Keratinocyte (primary cell): ENCODE measurements at regions not wholly inside any gene's neighbourhood (a gene's known extent, or its start where the extent isn't known, plus 50 kb on each side); places are given as distances from the start of the nearest gene placed in this dataset.

Experiments used
- EZH2 ChIP-seq: IDR thresholded peaks from one replicate; pipeline ENCODE4 v1.6.1; 2012; ENCODE audit warnings: inconsistent platforms, mild to moderate bottlenecking, low read length, moderate library complexity
- TF ChIP-seq, protein P1 (sequence below), 3 experiments: IDR thresholded peaks in 1 of 3; conservative IDR thresholded peaks in 1 of 3; optimal IDR thresholded peaks in 1 of 3; 2 replicates in 2 of 3; 3 replicates in 1 of 3; pipeline versions ENCODE3 to v1.5.1; 2011; ENCODE audit warnings: low read length in 3 of 3, mild to moderate bottlenecking in 3 of 3, moderate library complexity in 2 of 3, control low read depth in 1 of 3, inconsistent platforms in 1 of 3; ENCODE audit not compliant: insufficient read depth in 2 of 3; ENCODE audit errors: extremely low read depth in 1 of 3

DNA sequence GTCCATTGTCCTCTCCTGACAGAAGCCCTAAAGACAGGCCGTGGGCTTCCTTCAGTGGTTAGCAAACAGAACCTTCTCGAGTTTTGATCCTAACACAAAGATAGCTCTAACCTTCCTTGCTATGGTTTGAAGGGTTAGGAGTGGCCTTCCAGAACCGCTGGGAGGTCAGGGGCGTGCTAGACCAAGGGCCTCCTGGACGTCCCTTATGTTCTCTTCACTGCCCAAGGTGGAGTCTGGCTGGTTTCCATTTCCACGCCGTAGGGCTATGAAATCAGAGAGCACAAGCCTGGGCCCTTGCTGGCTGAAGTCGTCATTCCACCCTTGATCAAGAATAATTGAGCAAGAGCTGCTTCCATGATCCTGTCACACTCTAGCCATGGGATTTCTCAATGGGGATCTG, 475.1 kb downstream of the SHQ1 start:
- TF ChIP-seq, protein P1, sequence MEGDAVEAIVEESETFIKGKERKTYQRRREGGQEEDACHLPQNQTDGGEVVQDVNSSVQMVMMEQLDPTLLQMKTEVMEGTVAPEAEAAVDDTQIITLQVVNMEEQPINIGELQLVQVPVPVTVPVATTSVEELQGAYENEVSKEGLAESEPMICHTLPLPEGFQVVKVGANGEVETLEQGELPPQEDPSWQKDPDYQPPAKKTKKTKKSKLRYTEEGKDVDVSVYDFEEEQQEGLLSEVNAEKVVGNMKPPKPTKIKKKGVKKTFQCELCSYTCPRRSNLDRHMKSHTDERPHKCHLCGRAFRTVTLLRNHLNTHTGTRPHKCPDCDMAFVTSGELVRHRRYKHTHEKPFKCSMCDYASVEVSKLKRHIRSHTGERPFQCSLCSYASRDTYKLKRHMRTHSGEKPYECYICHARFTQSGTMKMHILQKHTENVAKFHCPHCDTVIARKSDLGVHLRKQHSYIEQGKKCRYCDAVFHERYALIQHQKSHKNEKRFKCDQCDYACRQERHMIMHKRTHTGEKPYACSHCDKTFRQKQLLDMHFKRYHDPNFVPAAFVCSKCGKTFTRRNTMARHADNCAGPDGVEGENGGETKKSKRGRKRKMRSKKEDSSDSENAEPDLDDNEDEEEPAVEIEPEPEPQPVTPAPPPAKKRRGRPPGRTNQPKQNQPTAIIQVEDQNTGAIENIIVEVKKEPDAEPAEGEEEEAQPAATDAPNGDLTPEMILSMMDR (optimal IDR thresholded peaks at IDR 0.05 in 1 of 3, IDR thresholded peaks at IDR 0.05 in 1 of 3, conservative IDR thresholded peaks at IDR 0.05 in 1 of 3; ENCODE audit: extremely low read depth in 1 of 3, insufficient read depth in 2 of 3, low read length in 3 of 3): no peak
- TF ChIP-seq EZH2: no peak
